ENCODE measurements at regions not wholly inside any gene's neighbourhood (a gene's known extent, or its start where the extent isn't known, plus 50 kb on each side); places are given as distances from the start of the nearest gene placed in this dataset.
"Not testable (repeated sequence)": the region's sequence is repeated elsewhere in the genome, so short reads cannot be mapped to it uniquely, and the experiment has no call there.

DNA sequence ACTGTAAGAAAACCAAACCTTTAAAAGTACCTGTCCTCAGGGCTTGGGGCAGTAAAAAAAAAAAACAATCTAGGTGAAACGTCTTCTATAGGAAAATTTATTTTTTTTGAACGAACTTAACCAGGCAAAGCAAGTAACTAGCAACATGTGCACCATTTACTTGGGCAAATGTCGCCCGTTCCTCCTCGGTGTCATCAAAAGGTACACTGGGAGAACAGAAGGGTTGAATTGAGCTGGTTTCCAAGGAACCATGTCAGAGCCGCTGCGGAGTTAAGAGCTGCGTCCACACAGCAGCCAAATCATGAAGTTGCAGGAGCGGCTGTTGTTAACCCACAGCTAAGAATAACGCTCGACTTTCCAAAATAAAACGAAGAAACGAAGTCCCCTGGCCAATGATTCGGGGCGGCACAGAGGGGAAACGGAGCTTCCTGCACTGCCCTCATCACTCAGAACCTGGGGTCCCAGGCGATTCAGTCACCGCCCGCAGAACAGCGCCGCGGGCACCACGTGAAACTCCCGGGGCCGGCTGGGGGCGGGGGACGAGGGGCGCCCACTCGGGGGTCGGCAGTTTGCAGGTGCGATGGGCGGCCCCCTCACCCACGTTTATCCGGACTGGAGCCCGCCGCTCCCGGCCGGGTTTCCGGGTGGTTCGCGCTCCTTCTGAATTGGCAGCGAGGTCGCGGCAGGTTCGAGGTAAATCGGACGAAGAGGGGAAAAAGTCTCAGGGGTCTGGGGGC, 53.6 kb upstream of the PLGLB1 start:
- not testable (repeated sequence) for DNase-seq (ENCODE audit: low spot score)

- peak; percentile 1 for DNase-seq (ENCODE audit: low spot score)
These were observed 54.2 kb upstream of the PLGLB1 start for GRCh38 chr2:87075791-87076252.

DNA sequence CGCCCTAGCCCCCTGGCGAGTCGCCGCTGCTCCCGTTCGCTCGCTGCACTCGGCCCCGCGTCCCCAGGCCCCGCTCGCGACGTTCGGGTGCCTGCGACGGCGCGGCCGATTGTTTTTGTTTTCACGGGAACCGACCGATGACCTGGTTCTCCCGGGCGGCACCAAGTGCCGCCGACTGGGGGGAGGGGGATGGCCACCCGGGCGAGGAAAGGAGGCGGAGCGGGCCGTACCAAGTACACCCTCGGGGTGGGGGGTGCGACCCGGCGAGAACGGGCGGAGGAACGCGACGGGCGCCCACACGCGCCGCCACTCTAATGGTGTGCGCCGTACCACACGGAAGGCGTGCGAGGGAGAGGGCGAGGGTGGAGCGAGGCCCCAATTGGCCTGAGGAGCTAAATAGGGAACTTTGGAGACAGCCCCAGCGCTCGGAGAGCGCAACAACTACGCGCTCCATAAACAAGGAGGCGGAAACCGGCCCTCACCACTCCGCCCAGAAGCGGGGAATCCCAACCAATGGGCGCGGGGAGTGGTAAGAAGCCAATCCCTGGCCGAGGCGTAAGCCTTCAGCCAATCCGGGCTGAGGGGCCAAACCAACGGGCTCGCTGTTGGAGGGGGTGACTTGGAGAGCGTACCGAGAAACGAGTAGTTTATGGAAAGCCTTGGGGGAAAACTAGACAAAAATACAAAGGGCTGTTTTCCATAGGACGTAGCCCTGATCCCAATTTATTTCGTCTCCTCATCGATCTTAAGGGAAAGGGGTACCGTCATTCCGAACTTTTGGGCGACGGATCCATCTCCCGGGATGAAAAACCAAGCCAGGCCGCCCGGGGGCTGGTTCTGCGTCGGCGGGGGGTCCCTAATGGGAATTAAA, 54.8 kb upstream of the PLGLB1 start:
- peak; percentile 11 for DNase-seq (ENCODE audit: low spot score)

DNA sequence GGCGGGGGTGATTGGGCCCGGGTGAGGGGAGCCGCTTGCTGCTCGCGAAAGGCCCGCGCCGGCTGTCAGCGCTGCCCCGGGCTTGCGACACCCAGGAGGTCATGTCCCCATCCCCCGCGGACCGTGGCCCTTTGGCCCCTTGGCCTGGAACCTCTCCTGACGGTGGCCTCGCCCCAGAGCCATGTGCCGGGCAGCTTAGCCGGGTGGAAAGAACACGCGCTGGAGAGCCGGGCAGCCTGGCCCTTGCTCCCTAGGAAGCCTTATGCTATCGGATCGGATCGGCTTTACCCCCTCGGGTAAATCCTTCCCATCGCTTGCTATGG, 55.4 kb upstream of the PLGLB1 start:
- DNase-seq (ENCODE audit: low spot score) = not testable (repeated sequence)

DNA sequence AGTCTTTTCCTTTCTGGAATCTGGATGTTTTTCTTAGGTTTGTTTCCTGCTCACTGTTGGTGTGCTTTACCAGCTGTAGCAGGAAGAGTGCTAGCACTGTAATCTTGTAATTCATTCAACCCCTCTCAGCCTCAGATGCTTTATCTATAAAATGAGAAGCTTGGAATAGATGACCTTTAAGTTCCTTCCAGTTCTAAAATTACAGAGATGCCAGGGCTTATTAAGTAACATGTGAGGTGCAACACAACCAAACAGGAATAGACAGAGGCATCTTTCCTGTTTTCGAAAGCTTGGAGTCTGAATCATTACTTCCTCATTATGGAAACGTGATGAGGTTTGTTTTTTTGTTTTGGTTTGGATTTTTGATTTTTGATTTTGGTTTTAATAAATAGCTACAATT, 60.1 kb upstream of the PLGLB1 start:
- not testable (repeated sequence) for DNase-seq (ENCODE audit: low spot score)

DNA sequence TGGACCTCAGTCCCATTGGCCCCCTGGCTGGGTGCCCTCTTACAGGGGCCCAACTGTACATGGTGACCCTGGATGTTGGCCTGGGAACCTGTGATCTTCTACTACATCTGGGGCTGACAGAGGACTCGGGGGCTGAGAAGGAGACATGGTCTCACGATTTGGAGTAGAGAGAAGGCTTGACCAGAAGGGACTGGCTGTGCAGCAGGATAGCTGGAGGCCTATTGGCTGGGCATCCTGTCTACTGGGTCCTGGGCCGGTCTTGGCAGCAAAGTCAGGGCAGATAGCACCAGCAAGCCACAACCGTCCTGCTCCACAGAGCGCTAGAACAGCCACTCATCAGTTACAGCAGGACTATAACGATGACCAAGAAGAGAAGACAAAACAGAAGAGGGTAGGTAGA, 66.4 kb upstream of the PLGLB1 start:
- DNase-seq (ENCODE audit: low spot score) = not testable (repeated sequence)

GRCh38 chr2:87089401-87089800, 67.8 kb upstream of the PLGLB1 start:
- DNase-seq (ENCODE audit: low spot score) = not testable (repeated sequence)

- not testable (repeated sequence) for DNase-seq (ENCODE audit: low spot score)
These were observed 71.6 kb upstream of the PLGLB1 start for GRCh38 chr2:87093252-87093651.

GRCh38 chr2:87093937-87094529, 72.4 kb upstream of the PLGLB1 start:
- not testable (repeated sequence) for DNase-seq (ENCODE audit: low spot score)

DNA sequence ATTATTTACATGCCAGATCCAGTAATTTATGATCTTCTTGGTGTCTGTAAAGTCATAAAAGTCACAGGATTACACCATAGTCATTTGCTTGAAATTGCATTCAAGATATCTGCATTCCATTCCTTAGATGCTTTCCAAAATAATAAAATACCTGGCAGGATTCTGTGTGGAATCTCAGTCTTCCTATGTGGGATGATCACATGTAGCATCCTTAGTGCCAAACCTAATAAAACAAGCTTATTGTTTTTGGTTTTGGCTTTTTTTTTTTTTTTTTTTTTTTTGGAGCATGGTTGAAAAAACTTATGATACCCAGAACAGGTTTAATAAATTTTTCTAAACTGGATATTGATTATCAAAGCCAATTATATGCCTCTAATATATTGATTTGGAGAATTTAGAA, 74.2 kb upstream of the PLGLB1 start:
- DNase-seq (ENCODE audit: low spot score) = not testable (repeated sequence)

DNA sequence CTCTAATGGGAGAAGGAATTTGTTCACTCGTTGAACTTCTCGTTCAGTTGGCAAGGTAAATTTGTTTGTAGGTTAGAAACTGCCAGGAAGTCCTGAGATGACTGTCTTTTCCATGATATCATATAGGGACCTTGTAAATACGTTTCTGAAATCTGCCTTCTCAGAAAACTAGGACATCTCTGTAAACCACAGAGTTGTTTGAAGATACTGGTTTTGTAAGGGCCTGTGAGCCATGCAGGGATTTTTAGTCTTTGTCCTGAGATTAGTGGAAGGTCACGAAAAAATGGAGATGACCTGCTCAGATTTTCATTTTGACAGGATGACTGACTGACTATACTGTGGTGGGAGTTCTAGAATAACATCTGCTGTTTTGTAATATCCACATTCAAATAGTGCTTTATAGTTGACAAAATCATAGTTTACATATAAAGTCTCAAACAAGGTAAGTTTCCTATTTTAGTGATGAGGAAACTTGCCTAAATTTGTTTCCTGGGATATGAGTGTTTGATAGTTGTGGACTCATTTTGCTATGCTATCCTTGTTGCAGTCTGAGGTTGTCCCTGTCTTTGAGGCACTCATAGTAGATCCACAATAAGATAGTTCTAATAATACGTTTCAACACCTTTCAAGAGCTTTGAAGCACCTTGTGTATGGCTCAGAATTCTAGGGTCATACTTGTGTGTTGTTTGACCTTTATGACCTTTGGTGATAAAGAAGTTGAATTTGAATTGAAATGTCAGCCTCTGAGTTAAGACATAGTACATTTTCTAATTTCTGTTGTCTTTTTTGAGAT, 107.3 kb upstream of the PLGLB1 start:
- not testable (repeated sequence) for DNase-seq (ENCODE audit: low spot score)

DNA sequence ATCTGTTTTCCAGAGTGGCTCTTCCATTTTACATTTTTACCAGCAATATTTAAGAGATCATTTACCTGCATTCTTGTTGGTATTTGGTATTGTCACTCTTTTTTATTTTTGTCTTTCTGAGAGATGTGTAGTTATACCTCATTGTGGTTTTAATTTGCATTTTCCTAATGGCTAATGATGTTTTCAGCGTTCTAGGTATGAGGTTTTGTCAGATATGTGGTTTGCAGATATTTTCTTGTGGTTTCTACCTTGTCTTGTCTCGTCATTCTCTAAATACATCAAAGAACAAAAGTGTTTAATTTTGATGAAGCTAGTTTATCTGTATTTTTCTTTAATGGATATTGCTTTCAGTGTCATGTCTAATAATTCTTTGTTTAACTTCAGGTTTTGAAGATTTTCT, 110.9 kb upstream of the PLGLB1 start:
- not testable (repeated sequence) for DNase-seq (ENCODE audit: low spot score)

DNA sequence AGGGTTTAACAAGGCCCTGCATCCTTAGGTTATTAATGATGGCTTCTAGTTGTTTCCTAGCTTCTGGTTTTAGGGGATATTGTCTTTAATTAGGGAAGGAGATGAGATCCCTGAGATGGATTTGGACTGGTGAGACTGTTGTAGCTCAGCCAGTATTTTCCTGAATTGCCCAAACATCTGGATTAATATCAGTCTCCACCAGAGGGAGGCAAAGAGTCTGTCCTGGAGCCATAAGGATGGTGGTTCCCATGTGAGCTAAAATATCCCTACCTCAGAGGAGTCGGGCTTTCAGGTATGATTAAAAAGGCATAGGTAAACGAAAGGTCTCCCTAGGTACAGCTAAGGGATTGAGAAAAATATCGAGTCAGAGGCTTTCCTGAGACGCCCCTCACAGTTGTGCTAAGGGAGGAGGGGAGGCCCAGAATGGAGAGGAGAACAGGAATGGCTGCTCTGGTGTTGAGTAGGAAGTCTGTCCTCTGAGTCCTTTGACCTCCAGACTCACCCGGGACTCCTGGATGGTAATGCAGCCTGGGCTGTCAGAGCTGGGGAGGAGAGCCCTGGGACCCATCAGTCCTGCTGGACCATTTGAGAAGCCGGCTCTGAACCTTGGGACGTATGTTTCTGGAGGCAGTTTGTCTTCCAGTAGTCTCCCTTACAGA, 130.3 kb upstream of the PLGLB1 start:
- DNase-seq (ENCODE audit: low spot score) = not testable (repeated sequence)

- DNase-seq (ENCODE audit: low spot score) = not testable (repeated sequence)
These were observed 152.8 kb upstream of the PLGLB1 start for GRCh38 chr2:87174454-87174853.

DNA sequence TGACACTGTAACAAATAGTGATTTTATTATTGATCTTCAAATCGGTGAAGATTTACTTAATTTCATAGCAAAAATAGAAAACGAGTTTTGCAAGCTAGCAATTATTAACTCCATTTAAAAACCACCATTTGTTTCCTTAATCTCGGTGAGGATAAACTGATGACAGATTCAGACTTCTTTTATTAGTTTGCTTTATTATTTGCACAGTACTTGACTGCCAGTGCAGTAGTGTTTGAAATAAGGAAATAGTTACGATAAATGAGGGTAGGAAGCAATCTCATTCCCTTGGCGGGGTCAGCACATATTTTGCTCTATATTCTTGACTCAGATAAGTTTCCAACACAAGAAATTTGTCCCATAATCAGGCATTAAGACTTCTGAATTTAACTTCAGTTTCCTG, 161.7 kb upstream of the PLGLB1 start:
- DNase-seq (ENCODE audit: low spot score) = not testable (repeated sequence)

DNA sequence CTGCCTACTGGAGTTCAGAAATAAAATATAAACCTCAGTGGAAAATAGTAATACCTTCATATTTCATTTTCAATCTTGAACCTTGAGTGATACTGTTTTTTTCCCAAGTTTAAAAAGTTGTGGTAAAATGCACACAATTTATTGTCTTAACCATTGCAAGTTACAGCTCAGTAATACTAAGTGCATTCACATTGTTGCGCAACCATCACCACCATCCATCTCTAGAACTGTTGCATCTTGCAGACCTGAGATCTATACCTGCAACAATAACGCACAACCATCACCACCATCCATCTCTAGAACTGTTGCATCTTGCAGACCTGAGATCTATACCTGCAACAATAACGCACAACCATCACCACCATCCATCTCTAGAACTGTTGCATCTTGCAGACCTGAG, 162.6 kb upstream of the PLGLB1 start:
- not testable (repeated sequence) for DNase-seq (ENCODE audit: low spot score)

DNA sequence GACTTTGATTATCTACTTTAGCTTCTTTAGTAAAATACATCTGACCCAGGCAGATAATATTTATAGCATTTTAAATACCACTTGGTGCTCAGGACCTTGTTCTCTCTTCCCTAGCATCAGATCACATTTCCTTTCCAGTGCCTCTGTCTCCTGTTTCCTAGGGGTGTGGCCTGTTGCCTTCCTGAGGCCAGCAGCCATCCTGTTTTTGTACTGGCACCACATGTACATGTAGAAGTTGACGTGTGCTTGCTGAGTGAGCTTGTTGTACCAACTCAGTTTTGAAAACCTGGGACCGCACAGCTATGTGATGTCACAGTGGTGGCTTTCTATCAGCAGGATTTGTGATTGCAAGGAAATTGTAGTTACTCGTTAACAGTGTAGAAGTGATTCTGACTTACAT, 167.6 kb upstream of the PLGLB1 start:
- DNase-seq (ENCODE audit: low spot score) = not testable (repeated sequence)

GRCh38 chr2:87193336-87193735, 171.7 kb upstream of the PLGLB1 start:
- not testable (repeated sequence) for DNase-seq (ENCODE audit: low spot score)

DNA sequence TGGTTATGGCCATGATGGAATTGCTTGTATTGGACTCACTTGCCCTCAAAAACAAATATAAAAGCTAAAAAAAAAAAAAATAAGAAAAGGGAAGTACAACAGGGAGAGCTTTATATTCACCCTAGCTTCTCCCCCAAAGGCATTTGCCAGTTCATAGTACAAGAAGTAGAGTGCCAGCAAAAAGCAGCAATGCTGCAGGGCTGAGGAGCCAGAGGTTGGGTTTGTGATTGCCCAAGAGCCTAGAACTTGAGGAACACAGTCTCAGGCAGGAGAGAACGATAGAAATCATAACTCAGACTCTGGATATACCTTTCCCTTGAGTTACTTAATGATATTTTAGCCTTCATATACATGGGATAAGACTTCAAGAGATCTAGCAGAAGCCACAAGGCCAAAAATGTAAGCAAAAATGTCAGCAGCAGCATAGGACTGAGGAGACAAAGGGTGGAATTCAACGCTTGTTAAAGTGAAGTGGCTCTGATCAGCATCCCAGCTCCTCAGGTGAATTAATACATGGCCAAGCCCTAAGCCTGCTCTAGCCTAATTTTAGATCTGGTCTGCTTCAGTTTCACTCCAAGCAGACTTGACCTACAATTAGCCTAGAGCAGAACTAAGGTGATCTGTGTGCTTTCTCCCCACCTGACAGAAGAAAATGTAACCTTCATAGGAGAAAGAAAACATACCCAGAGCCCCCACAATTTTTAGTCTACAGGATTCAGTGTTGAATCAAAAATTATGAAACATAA, 172.8 kb upstream of the PLGLB1 start:
- DNase-seq (ENCODE audit: low spot score) = not testable (repeated sequence)

DNA sequence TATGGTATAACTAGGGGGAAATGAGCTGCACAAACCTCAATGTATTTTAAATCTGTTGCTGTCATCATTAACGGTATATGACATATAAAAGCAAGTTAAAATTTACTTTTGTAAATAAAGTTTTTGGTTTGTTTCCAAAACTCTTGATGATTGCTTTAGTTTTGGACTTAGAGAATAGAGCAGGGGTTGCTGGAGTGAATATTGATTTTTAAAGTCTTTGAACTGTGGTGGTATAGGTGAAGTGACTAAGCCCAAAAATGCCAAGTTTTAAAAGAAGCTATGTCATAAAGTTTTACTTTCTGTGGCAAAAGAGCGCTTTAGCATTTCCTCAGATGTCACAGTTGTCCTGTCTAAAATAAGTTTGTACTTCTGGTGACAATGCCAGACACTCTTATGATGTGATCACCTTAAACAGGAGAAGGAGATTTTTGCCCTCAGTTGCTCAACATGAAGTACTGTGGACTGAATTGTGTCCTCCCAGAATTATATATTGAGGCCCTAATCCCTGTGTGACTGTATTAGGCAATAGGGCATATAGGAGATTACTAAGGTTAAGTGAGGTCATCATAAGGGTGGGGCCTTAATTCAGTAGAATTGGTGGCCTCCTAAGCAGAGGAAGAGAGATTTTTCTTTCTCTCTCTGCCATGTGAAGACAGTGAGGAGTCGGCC, 175.2 kb upstream of the PLGLB1 start:
- DNase-seq (ENCODE audit: low spot score) = not testable (repeated sequence)

Data from HuH-7.5 (cell line).